ENCODE measurements at regions not wholly inside any gene's neighbourhood (a gene's known extent, or its start where the extent isn't known, plus 50 kb on each side); places are given as distances from the start of the nearest gene placed in this dataset.

- no peak for DNase-seq
Observed at GRCh38 chr5:172588380-172588779, 52.7 kb upstream of the NEURL1B start.

GRCh38 chr5:172587061-172587405 is 54.0 kb upstream of the NEURL1B start:
- no peak for DNase-seq

DNA sequence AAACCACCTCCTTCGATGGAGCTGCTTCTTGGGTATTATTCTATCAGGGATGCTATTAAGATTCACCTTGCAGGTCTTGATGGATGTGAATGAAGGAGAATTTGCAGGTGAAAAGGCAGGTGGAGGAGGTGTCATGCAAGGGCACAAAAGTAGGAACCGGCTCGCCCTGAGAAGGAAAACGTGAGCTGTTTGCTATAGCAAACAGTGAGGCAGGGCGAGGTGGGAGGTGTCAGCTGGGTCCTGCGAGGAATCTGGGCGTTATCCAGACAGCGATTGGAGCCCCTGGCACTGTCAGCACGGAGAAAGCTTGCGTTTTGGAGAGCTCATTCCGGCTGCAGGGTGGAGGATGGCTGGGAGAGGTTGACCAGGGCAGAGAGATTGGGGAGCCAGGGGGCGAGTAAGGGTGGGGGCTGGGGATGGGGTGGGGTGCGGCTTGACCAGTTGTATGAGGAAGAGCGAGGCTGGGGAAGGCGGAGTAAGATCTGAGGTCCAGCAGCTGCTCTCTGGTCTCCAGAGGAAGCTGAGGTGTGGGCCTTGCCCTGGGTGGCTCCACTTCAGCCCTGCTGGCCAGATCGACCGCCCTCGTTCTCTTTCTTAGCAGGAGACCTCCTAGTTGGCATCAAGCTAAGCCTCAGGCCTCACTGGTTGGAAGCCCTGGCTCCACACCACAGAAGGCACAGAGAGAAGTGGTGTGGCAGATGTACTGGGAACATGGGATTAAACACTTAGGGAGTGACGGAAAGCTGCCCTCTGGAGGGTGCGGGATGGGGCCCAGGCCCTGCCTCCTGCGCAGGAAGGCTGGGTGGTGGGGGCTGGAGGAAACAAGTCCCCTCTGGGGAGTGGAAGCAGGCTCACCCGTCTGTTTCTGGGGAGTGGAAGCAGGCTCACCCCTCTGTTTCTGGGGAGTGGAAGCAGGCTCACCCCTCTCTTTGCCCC is 54.7 kb upstream of the NEURL1B start:
- DNase-seq: no peak

GRCh38 chr5:172585114-172585513 is 55.9 kb upstream of the NEURL1B start:
- DNase-seq: no peak

DNA sequence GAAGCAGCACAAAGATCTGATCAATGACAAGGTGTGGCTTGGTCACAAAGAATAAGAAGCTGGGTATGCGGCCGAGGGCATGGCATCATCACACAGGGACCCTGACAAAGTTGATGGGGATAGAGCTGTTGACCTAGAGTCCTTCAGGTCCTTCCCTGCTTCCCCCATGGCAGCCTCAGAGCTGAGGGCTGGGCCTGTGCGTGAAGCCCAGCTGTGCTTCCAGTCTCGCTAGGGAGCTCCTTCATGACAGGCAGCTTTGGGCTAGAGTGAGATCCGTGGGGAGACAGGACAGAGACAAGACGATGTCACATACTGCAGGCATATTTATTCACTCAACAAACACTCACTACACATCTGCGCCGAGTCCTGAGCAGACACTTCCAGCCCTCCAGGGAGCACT is 56.4 kb upstream of the NEURL1B start:
- no peak for DNase-seq

DNA sequence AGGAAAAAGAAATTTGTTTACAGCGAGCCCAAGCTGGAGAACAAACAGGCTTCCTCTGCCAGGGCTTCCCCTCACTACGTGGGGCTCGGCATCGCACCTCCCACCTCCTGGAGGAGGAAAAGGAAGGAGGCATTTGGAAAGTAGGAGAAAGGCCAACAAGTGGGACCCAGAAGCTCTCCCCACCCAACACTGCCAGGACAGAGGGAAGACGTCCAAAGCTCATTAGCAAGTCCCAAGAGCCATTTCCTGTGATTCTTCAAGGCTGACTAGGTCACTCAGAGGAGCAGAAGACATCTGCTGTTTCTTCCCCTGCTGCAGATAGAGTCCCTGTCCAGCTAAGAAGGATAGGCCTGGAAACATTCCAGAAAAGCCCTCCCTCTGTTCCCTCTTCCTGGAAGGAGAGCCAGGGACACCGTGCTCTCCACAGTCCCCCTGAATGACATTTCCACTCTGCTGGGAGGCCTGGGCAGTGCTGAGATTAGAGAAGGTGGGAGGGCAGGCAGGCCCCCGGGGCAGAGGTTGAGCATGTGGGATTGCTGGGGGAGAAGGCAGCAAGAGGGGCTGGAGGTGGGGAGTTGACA is 57.0 kb upstream of the NEURL1B start:
- DNase-seq: no peak

GRCh38 chr5:172582940-172583339 is 58.1 kb upstream of the NEURL1B start:
- no peak for DNase-seq

DNA sequence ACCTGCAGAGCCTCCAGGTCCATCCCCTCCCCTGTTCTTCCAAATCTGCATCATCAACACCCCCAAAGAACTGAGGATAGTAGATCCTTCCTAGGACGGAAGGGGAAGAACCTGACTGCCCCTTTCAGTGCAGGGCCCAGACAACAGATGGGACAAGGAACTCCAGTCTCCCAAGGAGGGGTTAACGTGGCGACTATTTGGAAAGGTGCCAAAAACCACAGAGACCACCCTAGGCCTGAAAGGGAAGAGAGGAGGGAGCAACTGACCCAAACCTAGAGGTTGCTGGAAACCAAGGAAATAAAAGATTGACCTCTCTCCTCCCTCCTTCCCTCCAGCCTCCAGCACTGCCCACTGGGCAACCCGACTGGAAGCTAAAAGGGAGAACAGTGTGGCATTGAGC is 59.7 kb upstream of the NEURL1B start:
- DNase-seq: no peak

DNA sequence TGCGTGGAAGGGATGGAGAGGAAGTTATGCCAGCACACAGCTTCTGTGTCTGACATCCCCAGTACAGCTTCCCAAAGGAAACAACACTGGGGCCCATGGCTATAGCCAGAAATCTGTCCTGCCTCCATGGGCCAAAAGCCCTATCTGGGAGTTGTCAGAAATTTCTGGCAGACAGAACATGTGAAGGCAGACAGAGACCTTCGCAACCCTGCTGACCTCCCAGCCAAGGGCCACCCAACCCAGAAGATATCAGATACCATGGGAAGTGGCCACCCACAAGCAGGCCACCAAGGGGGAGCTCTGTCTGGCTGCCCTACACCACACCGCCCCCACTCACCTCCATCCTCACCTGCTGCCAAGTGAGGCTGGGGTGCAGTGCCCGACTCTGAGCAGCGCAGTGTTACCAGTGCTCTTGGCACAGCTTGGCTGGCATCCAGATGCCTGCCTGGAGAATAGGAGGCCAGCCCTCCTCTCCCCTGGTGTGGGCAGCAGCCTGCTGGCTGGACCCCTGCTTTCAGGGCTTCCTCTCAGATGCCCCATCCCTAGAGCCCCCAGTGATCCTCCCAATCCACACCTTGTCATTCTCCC is 61.6 kb upstream of the NEURL1B start:
- no peak for DNase-seq

DNA sequence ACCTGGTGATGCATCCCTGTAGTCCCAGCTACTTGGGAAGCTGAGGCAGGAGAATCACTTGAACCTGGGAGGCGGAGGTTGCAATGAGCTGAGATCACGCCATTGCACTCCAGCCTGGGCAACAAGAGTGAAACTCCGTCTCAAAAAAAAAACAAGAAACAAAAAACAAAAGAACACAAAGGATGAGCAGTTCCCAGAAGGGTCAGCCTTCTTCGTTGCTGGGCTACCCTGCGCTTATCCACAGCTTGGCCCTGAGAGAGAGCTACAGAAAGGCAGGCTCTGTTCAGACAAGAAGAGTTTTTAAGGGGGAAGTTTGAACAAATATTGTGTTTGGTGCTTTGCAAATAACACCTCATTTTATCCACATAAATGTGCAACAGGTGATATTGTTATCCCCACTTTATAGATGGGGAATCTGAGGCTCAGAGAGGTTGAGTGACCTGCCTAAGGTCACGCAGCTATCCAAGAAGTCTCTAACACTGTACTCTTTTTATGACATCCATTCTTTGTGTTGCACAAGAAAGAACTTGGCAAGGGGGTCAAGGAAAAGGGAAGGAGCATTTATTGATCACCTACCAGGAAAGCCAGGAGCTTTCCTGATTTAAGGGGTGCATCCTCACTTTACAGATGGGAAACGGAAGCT is 63.7 kb upstream of the NEURL1B start:
- DNase-seq: no peak

GRCh38 chr5:172575816-172576545 is 65.1 kb upstream of the NEURL1B start:
- DNase-seq: no peak

DNA sequence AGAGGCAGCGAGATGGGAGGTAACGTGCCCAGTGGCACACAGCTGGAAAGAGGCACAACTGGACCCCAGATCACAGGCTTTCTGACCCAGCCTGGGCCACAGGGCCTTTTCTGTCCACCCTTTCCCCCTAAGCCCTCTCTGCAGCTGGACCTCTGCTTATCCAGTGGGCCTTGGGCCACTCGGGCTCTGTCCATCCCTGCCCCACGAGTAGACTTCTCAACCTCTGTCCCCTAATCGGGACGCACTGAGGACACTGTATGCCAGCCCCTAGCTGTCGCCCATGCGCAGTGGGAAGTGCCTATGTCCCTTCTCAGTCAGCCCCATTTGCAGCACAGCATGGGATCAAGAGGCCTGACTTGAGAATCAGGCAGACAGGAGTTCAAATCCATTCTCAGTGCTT is 65.6 kb upstream of the NEURL1B start:
- DNase-seq: no peak

DNA sequence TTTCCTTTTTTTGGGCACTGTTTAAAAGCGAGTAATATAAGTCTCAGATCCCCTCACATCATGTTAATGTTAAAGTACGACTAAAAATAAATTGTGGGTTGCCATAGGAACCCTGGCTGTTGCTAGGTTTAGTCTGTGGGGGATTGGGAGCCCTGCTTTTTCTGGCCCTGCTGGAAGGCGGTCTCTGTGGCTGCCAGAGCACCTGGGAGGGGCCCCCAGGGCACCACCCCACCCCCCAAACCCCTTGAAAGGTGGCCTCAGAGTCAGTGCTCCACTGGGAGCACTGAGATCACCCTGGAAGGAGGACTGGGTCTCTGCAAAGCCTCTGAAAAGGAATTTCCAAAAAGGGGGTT is 66.2 kb upstream of the NEURL1B start:
- DNase-seq: no peak

DNA sequence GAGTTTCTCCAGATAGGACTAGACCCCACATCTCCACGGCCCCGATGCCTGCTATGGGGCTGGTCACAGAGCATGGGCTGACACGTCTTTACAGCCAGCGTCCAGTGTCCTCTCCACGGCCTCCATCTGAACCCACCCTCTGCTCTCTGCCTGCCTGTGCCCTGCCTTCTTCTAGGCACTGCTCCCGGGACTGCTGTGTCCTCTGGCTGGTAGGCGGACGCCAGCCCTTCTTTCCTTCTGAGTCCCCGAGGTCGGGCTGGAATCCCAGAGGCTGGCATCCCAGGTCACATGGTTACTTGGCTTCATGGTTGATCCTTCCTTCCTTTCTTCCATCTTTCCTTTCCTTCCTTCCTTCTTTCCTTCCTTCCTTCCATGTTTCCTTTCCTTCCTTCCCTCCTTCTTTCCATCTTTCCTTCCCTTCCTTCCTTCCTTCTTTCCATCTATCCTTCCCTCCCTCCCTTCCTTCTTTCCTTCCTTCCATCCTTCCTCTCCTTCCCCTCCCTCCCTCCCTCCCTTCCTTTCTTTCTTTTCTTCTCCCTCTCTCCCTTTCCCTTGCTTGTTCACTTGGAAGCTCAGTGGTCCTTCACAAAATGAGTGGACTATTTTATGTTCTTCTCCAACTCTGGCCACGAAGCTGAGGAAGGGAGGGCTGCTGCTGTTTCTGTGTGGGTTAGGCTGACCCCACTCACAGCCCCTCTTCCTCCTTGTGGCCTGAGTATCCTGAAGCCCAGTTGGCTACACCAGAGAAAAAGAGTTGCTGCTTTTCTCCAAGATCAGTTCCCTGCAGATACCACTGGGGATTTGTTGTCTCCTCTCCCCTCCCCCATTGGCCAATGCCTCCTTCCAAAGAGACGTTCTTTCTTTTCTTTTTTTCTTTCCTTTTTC is 66.8 kb upstream of the NEURL1B start:
- DNase-seq: no peak

DNA sequence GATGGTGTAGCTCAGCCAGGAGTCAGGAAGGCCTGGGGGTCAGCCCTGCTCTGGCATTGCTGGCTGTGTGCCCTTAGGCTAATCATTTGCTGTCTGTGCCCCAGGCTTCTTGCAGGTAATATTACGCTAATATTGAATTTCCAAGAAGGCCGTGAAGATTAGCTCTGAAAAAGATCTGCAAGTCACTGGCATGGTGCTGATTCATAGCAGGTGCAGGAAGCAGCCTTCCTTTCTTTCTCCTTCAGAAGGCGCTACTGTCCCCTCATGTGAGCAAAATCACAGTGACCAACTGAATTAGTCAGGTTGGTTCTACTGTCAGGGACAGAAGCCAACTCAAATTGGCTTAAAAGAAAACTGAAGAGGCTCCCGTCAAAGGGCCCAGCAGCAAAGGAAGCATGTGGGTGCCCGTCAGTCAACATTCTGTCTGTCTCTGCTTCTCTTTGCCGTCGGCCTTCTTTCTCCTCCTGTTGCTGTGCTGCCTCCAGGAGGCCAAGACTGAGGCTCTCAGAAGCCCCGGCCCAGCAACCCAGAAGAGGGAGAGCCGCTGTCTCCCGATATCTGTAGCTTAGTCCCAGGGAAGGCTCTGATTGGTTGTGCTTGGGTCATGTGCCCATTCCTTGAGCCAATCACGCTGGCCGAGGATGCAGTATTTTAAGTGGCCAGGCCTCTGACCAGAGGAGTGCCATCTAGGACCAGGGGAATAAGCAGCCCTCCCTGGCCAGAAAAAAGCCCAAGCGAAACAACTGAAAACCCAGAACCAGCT is 67.8 kb upstream of the NEURL1B start:
- DNase-seq: no peak

DNA sequence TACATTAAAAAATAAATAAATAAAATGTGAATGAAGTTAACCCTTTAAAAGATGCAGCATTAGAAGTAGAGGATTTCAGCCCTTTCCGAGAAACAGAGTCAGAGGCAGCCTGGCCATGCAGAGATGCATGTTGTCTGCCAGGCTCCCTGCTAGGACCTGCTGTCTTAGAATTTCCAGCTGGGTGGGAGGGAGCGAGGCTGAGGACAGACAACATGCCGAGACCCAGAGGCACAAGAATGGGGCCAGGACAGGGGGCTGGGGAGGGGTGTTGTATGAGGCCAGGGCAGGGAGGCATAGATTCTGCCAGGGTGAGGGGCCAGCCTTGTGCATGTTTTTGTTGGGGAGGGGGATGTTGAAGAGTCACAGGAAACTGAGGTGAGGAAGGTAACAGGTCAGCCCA is 68.6 kb upstream of the NEURL1B start:
- DNase-seq: no peak

DNA sequence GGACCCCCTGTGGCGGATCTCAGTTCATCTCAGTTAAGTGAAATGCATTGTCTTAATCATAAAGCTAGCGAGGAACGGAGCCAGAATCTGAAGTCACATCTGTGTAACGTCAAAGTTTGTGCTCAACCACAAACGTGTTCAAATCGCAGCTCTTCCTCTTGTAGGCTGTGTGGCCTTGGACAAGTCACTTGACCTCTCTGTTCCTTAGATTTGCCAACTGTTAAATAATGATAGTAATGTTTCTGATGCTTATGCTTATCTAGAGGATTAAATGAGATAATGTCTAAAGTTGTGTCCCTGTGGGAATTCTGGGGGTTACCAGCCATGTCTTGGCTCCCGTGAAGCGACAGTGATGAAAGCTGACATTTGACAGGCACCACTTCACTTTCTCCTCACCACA is 69.2 kb upstream of the NEURL1B start:
- no peak for DNase-seq

GRCh38 chr5:172571413-172571812 is 69.7 kb upstream of the NEURL1B start:
- DNase-seq: no peak

DNA sequence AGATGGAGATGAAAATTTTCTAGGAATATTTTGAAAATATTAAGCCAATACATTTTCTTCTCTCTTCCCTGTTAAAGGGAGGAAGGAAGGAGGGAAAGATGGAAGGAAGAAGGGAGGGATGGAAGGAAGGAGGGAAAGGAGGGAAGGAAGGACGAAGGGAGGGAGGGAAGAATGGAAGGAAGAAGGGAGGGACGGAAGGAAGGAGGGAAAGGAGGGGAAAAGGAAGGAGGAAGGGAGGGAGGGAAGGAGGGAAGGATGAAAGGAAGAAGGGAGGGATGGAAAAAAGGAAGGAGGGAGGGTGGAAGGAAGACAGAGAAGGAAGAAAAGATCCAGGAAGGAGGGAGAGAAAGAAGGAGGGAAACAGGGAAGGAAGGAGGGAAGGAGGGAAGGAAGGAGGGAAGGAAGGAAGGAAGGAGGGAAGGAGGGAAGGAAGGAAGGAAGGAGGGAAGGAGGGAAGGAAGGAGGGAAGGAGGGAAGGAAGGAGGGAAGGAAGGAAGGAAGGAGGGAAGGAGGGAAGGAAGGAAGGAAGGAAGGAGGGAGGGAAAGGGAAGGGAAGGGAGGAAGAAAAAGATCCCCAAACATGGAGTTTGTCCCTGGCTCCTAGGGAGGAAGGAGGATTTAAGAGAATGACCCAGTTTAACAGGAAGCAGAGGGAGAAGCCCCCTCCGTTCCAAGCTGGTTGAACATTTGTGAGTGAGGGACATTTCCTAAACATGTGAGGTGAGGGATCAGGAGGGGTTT is 70.3 kb upstream of the NEURL1B start:
- no peak for DNase-seq

DNA sequence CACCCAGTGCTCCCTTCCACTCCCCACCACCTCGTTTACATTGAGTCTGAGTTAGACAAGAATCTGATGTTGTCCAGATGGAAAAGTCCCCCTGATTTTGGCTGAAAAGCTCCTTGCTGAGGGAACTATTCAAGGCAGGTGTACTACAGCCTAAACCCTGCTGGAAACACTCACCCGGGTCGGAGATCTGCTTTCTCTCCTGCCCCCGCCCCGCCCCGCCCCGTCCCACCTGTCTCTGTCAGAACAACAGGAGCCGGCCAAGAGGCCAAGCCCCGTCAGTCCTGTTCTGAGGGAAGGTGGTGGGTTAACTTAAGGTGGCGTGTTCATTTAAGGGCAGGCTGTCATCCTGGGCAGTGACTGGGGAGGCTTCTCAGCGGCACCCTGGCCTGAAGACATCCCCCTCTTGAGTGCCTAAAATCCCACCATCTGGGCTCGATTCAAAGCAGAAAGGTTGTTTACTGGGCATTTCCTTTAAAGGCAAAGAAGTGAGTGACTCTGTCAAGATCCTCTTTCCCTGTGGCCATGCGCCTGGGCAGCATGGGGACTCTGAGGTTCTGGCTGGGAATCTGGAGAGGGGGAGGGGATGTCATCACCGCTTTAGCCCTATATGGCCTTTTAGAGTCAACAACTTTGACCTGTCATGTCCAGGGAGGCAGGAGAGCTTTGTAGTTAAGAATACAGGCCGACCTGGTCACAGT is 71.1 kb upstream of the NEURL1B start:
- DNase-seq: no peak

All from fibroblast of skin of scalp (primary cell).